IMR-90 (cell line): ENCODE measurements at regions not wholly inside any gene's neighbourhood (a gene's known extent, or its start where the extent isn't known, plus 50 kb on each side); places are given as distances from the start of the nearest gene placed in this dataset.

ENCODE experiments used
- ATAC-seq: fragments of 200-7000 bp; cut with Tn5 transposase; 2 replicates; pipeline ENCODE4 v1.9.1; 2020; ENCODE audit warnings: low read depth, mild to moderate bottlenecking, moderate library complexity
- BruUV-seq: library from RNA; stranded (reverse); fragments of 400-500 nt; replicated peaks from 2 replicates; lab custom pipeline; 2021; lab: Mats Ljungman, UMichigan
- CTCF ChIA-PET: fragments of 300-600 bp; formaldehyde crosslinking; extraction: SDS; loops from one replicate; lab custom pipeline; 2021; ENCODE audit warnings: antibody characterized with exemption; lab: Yijun Ruan, JAX
- POLR2A ChIA-PET: fragments of 300-600 bp; sonication (Branson Sonifier 250); formaldehyde crosslinking; loops from one replicate; lab custom pipeline; 2022; ENCODE audit warnings: antibody characterized with exemption; ENCODE audit not compliant: unreplicated experiment; lab: Charles Lee
- DNase-seq: peaks from one replicate; pipeline ENCODE4 v3.0.0; 2013
- H2AFZ ChIP-seq: replicated peaks from 2 replicates; pipeline ENCODE3; 2013; ENCODE audit warnings: low read length, mild to moderate bottlenecking; ENCODE audit not compliant: poor library complexity
- H2AK5ac ChIP-seq: 2 replicates; pipeline ENCODE4 v1.6.1; 2013; ENCODE audit warnings: low read depth, low read length, inconsistent platforms
- H2AK9ac ChIP-seq: replicated peaks from 2 replicates; pipeline ENCODE3; 2013; ENCODE audit warnings: mild to moderate bottlenecking, low read depth, low read length, moderate library complexity; ENCODE audit not compliant: poor library complexity
- H2BK120ac ChIP-seq: 2 replicates; pipeline ENCODE4 v1.6.1; 2013; ENCODE audit warnings: low read depth, low read length, inconsistent platforms
- H2BK15ac ChIP-seq: 3 replicates; pipeline ENCODE4 v1.6.1; 2013; ENCODE audit warnings: low read depth, low read length, inconsistent platforms
- H2BK20ac ChIP-seq: 2 replicates; pipeline ENCODE4 v1.6.1; 2013; ENCODE audit warnings: low read depth, mild to moderate bottlenecking, inconsistent platforms, low read length, moderate library complexity
- H2BK5ac ChIP-seq: 2 replicates; pipeline ENCODE4 v1.6.1; 2013; ENCODE audit warnings: mild to moderate bottlenecking, low read depth, low read length, inconsistent platforms; ENCODE audit not compliant: poor library complexity, severe bottlenecking
- H3K14ac ChIP-seq: replicated peaks from 2 replicates; pipeline ENCODE4 v1.6.1; 2013; ENCODE audit warnings: low read depth, low read length, inconsistent platforms
- H3K18ac ChIP-seq: 2 replicates; pipeline ENCODE4 v1.6.1; 2013; ENCODE audit warnings: low read depth, low read length, control low read depth
- H3K23ac ChIP-seq: 2 replicates; pipeline ENCODE4 v1.6.1; 2013; ENCODE audit warnings: low read depth, low read length, inconsistent platforms
- H3K27ac ChIP-seq: 2 replicates; pipeline ENCODE4 v1.5.1; 2013; ENCODE audit warnings: mild to moderate bottlenecking, control low read depth, low read length; ENCODE audit not compliant: insufficient read depth
- H3K27me3 ChIP-seq: 2 replicates; pipeline ENCODE4 v1.6.1; 2013; ENCODE audit warnings: low read length; ENCODE audit not compliant: control insufficient read depth, insufficient read depth
- H3K36me3 ChIP-seq: 2 replicates; pipeline ENCODE4 v1.6.1; 2013; ENCODE audit warnings: low read length, mixed read lengths; ENCODE audit not compliant: control insufficient read depth, insufficient read depth
- H3K4ac ChIP-seq: 2 replicates; pipeline ENCODE4 v1.6.1; 2013; ENCODE audit warnings: low read depth, low read length, inconsistent platforms
- H3K4me1 ChIP-seq: 2 replicates; pipeline ENCODE4 v1.6.1; 2013; ENCODE audit warnings: low read length, mixed read lengths; ENCODE audit not compliant: control insufficient read depth, insufficient read depth
- H3K4me2 ChIP-seq: 2 replicates; pipeline ENCODE4 v1.6.1; 2013; ENCODE audit warnings: low read depth, mild to moderate bottlenecking, control low read depth, low read length, moderate library complexity
- H3K4me3 ChIP-seq: 2 replicates; pipeline ENCODE4 v1.5.1; 2013; ENCODE audit warnings: low read depth, mild to moderate bottlenecking, control low read depth, low read length, moderate library complexity; ENCODE audit not compliant: insufficient read depth
- H3K56ac ChIP-seq: 2 replicates; pipeline ENCODE4 v1.6.1; 2013; ENCODE audit warnings: low read length, inconsistent platforms; ENCODE audit not compliant: insufficient read depth; ENCODE audit errors: extremely low read depth
- H3K79me1 ChIP-seq, 2 experiments: 2 replicates each; pipeline ENCODE4 v1.6.1; 2013; ENCODE audit warnings: low read length in 2 of 2, inconsistent platforms in 1 of 2, low read depth in 1 of 2
- H3K9ac ChIP-seq: 2 replicates; pipeline ENCODE4 v1.6.1; 2013; ENCODE audit warnings: low read depth, low read length, control low read depth
- H3K9me1 ChIP-seq: 2 replicates; pipeline ENCODE4 v1.6.1; 2013; ENCODE audit warnings: low read length, inconsistent platforms; ENCODE audit not compliant: insufficient read depth
- H3K9me3 ChIP-seq: 2 replicates; pipeline ENCODE4 v1.6.1; 2013; ENCODE audit warnings: low read length; ENCODE audit not compliant: control insufficient read depth, insufficient read depth
- H4K20me1 ChIP-seq: 2 replicates; pipeline ENCODE4 v1.6.1; 2013; ENCODE audit warnings: low read length, inconsistent platforms; ENCODE audit not compliant: insufficient read depth
- H4K5ac ChIP-seq: 2 replicates; pipeline ENCODE4 v1.6.1; 2013; ENCODE audit warnings: mild to moderate bottlenecking, low read depth, low read length, control low read depth
- H4K8ac ChIP-seq, 2 experiments: 2 replicates each; pipeline ENCODE4 v1.6.1; 2013; ENCODE audit warnings: low read depth in 2 of 2, low read length in 2 of 2, control low read depth in 1 of 2, inconsistent platforms in 1 of 2
- H4K91ac ChIP-seq: 2 replicates; pipeline ENCODE4 v1.6.1; 2013; ENCODE audit warnings: low read depth, low read length, inconsistent platforms; ENCODE audit not compliant: insufficient read depth
- CEBPB ChIP-seq: IDR thresholded peaks from 2 replicates; pipeline ENCODE4 v1.6.1; 2012; ENCODE audit warnings: low read depth, low read length, improper control_type of control experiment
- CHD1 ChIP-seq: IDR thresholded peaks from 2 replicates; pipeline ENCODE4 v1.6.1; 2012; ENCODE audit warnings: low read depth, low read length, improper control_type of control experiment
- CTCF ChIP-seq: conservative IDR thresholded peaks from 2 replicates; pipeline ENCODE4 v1.5.1; 2012; ENCODE audit warnings: mild to moderate bottlenecking, low read depth, low read length, improper control_type of control experiment
- ELK1 ChIP-seq: fragments of 150-350 bp; IDR thresholded peaks from 2 replicates; pipeline ENCODE4 v1.6.1; 2016; ENCODE audit warnings: low read depth, mild to moderate bottlenecking, low read length, moderate library complexity, borderline replicate concordance
- FOS ChIP-seq: fragments of 150-350 bp; IDR thresholded peaks from 2 replicates; pipeline ENCODE4 v1.6.1; 2016; ENCODE audit warnings: low read depth, low read length
- MAFK ChIP-seq: IDR thresholded peaks from 2 replicates; pipeline ENCODE4 v1.6.1; 2012; ENCODE audit warnings: low read depth, low read length, improper control_type of control experiment
- MAZ ChIP-seq: IDR thresholded peaks from 2 replicates; pipeline ENCODE4 v1.6.1; 2012; ENCODE audit warnings: low read depth, mild to moderate bottlenecking, low read length, improper control_type of control experiment, moderate library complexity, borderline replicate concordance
- MXI1 ChIP-seq: IDR thresholded peaks from 2 replicates; pipeline ENCODE4 v1.6.1; 2012; ENCODE audit warnings: low read depth, mild to moderate bottlenecking, low read length, moderate library complexity, borderline replicate concordance
- NFE2L2 ChIP-seq: fragments of 150-350 bp; IDR thresholded peaks from 2 replicates; pipeline ENCODE4 v1.6.1; 2016; ENCODE audit warnings: low read depth, mild to moderate bottlenecking, low read length
- POLR2A ChIP-seq: IDR thresholded peaks from 2 replicates; pipeline ENCODE4 v1.6.1; 2012; ENCODE audit warnings: mild to moderate bottlenecking, low read depth, low read length
- RCOR1 ChIP-seq: IDR thresholded peaks from 2 replicates; pipeline ENCODE4 v1.6.1; 2012; ENCODE audit warnings: mild to moderate bottlenecking, low read length, improper control_type of control experiment; ENCODE audit not compliant: insufficient replicate concordance
- RFX5 ChIP-seq: IDR thresholded peaks from 2 replicates; pipeline ENCODE4 v1.8.0; 2012; ENCODE audit warnings: low read depth, mild to moderate bottlenecking, low read length, moderate library complexity
- SMC3 ChIP-seq: fragments of 150-350 bp; IDR thresholded peaks from 2 replicates; pipeline ENCODE4 v1.6.1; 2016; ENCODE audit warnings: low read depth, mild to moderate bottlenecking, antibody characterized with exemption, low read length, moderate library complexity
- USF2 ChIP-seq: fragments of 150-350 bp; IDR thresholded peaks from 2 replicates; pipeline ENCODE4 v1.6.1; 2017; ENCODE audit warnings: mild to moderate bottlenecking, antibody characterized with exemption, low read length, low read depth
- WGBS, 2 experiments: methylation state at CpG; one replicate each; pipeline versions ENCODE4 v1.1.5 to v1.1.7; 2013; ENCODE audit warnings: missing lambda C conversion rate in 2 of 2; ENCODE audit not compliant: insufficient read length in 1 of 2; ENCODE audit errors: extremely low coverage in 2 of 2; 5-methylcytosine and 5-hydroxymethylcytosine counted together
- dilution Hi-C: fragments of 300-500 bp; cut with HindIII; formaldehyde crosslinking; loops from one replicate; pipeline ENCODE4 v1.14.3; 2018; ENCODE audit warnings: low sequenced_read_pairs; ENCODE audit not compliant: unreplicated experiment
- in situ Hi-C: fragments of 300-500 bp; cut with MboI; formaldehyde crosslinking; loops from 3 replicates; pipeline ENCODE4 v1.14.3; 2019; ENCODE audit warnings: low sequenced_read_pairs, inconsistent platforms, mixed read lengths
- intact Hi-C: fragments of 100-400 bp; cut with micrococcal nuclease; formaldehyde crosslinking; loops from 2 replicates; pipeline ENCODE4 v1.10.0; 2022

- no peaks in the 10 kb centered on the region for H3K9me1 ChIP-seq
- H3K9me3 ChIP-seq, result no peaks in the 10 kb centered on the region
- no peaks in the 10 kb centered on the region for H4K20me1 ChIP-seq
- 0 out of 2 replicates have a peak overlapping the region, but pooled peaks have one; percentile 45 for H3K14ac ChIP-seq
- dilution Hi-C loops, result no loop called here
- H3K56ac ChIP-seq, result no peak overlapping the region
- H2AK5ac ChIP-seq, result 0 out of 2 replicates have a peak overlapping the region, but pooled peaks have one; percentile 40
- no peak overlapping the region for H3K4me2 ChIP-seq
- H2BK120ac ChIP-seq, result no peak overlapping the region
- H2AFZ ChIP-seq, result peak overlapping the region; percentile 26
- DNase-seq (no peak), ATAC-seq (no peak)
- no CpG with 5 or more reads among the region's 2 CpGs for WGBS, 2 experiments
- H4K91ac ChIP-seq, result no peak overlapping the region
- H3K4ac ChIP-seq, result no peak overlapping the region
- POLR2A ChIA-PET, result no interaction called here
- no peak overlapping the region for H4K5ac ChIP-seq
- H3K4me1 ChIP-seq, result peaks cover 4% of the 10 kb centered on the region
- peak overlapping the region; percentile 2; the same call in 1 of the 2 replicates for H3K18ac ChIP-seq
- H3K36me3 ChIP-seq, result no peaks in the 10 kb centered on the region
- H2BK5ac ChIP-seq, result no peak overlapping the region
- 0 out of 3 replicates have a peak overlapping the region, but pooled peaks have one; percentile 1 for H2BK15ac ChIP-seq
- TF ChIP-seq NFE2L2 (no peak), CEBPB (no peak), MAZ (no peak), ELK1 (no peak), RFX5 (no peak), MAFK (no peak), POLR2A (no peak), USF2 (no peak), SMC3 (no peak), RCOR1 (no peak), CHD1 (no peak), MXI1 (no peak), FOS (no peak), CTCF (no peak)
- H2BK20ac ChIP-seq, result no peak overlapping the region
- no peak overlapping the region for H3K4me3 ChIP-seq
- no peak overlapping the region for H4K8ac ChIP-seq
- in situ Hi-C loops, result no loop called here
- no peak overlapping the region for H3K9ac ChIP-seq
- H3K27ac ChIP-seq, result no peak overlapping the region
- CTCF ChIA-PET, result no interaction called here
- H3K79me1 ChIP-seq, result no peaks in the 10 kb centered on the region
- no peak overlapping the region for H2AK9ac ChIP-seq
- H3K27me3 ChIP-seq, result no peaks in the 10 kb centered on the region
- no peak overlapping the region for H3K23ac ChIP-seq
- no TSS peak for BruUV-seq
- intact Hi-C loops, result no loop called here
Observed at GRCh38 chr12:89081719-89082369, 270.5 kb downstream of the DUSP6 start.
